SU-DHL-6 (cell line): ENCODE measurements at regions not wholly inside any gene's neighbourhood (a gene's known extent, or its start where the extent isn't known, plus 50 kb on each side); places are given as distances from the start of the nearest gene placed in this dataset.

Experiments used
- H2AFZ ChIP-seq: fragments of 200-600 bp; sonication (generic); 2 replicates; pipeline ENCODE4 v1.6.1; 2014; ENCODE audit warnings: low read depth, mild to moderate bottlenecking, moderate library complexity, mixed read lengths, antibody characterized with exemption, low read length; ENCODE audit not compliant: severe bottlenecking
- H3F3A ChIP-seq: fragments of 200-600 bp; shearing (Covaris generic); 2 replicates; pipeline ENCODE4 v1.6.0; 2016; ENCODE audit warnings: antibody characterized with exemption, mild to moderate bottlenecking; ENCODE audit not compliant: insufficient read depth
- H3K27ac ChIP-seq: fragments of 200-600 bp; sonication (generic); 2 replicates; pipeline ENCODE4 v1.5.1; 2016; ENCODE audit warnings: low read depth, mild to moderate bottlenecking, low read length, moderate library complexity, mixed read lengths
- H3K27me3 ChIP-seq: fragments of 200-600 bp; sonication (generic), shearing (Covaris generic); 2 replicates; pipeline ENCODE4 v1.6.0; 2014; ENCODE audit warnings: mild to moderate bottlenecking, low read length
- H3K36me3 ChIP-seq: fragments of 200-600 bp; sonication (generic); 2 replicates; pipeline ENCODE4 v1.6.1; 2014; ENCODE audit warnings: mild to moderate bottlenecking, low read length, mixed read lengths
- H3K4me2 ChIP-seq: fragments of 300-600, 200-600 bp; shearing (Covaris generic), sonication (generic); 2 replicates; pipeline ENCODE4 v1.6.0; 2014; ENCODE audit warnings: low read length, low read depth, mild to moderate bottlenecking; ENCODE audit not compliant: poor library complexity, severe bottlenecking
- H3K4me3 ChIP-seq: fragments of 200-600 bp; sonication (generic); 2 replicates; pipeline ENCODE4 v1.5.1; 2014; ENCODE audit warnings: antibody characterized with exemption, low read length, mild to moderate bottlenecking, mixed read lengths; ENCODE audit not compliant: insufficient read depth, poor library complexity, severe bottlenecking
- H3K79me2 ChIP-seq: fragments of 200-600 bp; sonication (generic); 2 replicates; pipeline ENCODE4 v1.6.1; 2014; ENCODE audit warnings: mild to moderate bottlenecking, low read length, moderate library complexity; ENCODE audit not compliant: insufficient read depth
- H3K9ac ChIP-seq: fragments of 200-600 bp; sonication (generic); 2 replicates; pipeline ENCODE4 v1.7.0; 2014; ENCODE audit warnings: mild to moderate bottlenecking, low read length
- H3K9me2 ChIP-seq: fragments of 200-600 bp; sonication (generic); replicated peaks from 2 replicates; pipeline ENCODE4 v1.6.1; 2014; ENCODE audit warnings: low read length; ENCODE audit not compliant: insufficient read depth
- H3K9me3 ChIP-seq: fragments of 200-600 bp; sonication (generic); 2 replicates; pipeline ENCODE4 v1.6.1; 2014; ENCODE audit warnings: low read length, mixed read lengths; ENCODE audit not compliant: insufficient read depth
- H4K20me1 ChIP-seq: fragments of 200-600 bp; sonication (generic); 2 replicates; pipeline ENCODE4 v1.6.1; 2014; ENCODE audit warnings: low read depth, mild to moderate bottlenecking, antibody characterized with exemption, low read length, moderate library complexity, mixed read lengths
- CTCF ChIP-seq: fragments of 200-600 bp; sonication (generic); IDR thresholded peaks from one replicate; pipeline ENCODE4 v1.5.1; 2017; ENCODE audit warnings: antibody characterized with exemption, mild to moderate bottlenecking, low read length, moderate library complexity; ENCODE audit not compliant: insufficient read depth, poor library complexity, severe bottlenecking
- EZH2phosphoT487 ChIP-seq: fragments of 200-600 bp; sonication (generic), shearing (Covaris generic); conservative IDR thresholded peaks from 2 replicates; pipeline ENCODE4 v1.6.1; 2018; ENCODE audit warnings: mild to moderate bottlenecking, antibody characterized with exemption, low read length, moderate library complexity, mixed read lengths

GRCh38 chr5:98333921-98334320, 439.5 kb upstream of the RGMB start:
- no peak overlapping the region for H3K9ac ChIP-seq
- no peaks in the 10 kb centered on the region for H3K36me3 ChIP-seq
- H4K20me1 ChIP-seq, result no peaks in the 10 kb centered on the region
- no peaks in the 10 kb centered on the region for H3K27me3 ChIP-seq
- TF ChIP-seq CTCF (no peak), EZH2phosphoT487 (no peak)
- no peaks in the 10 kb centered on the region for H3F3A ChIP-seq
- no peaks in the 10 kb centered on the region for H3K79me2 ChIP-seq
- no peaks in the 10 kb centered on the region for H3K9me2 ChIP-seq
- no peak overlapping the region for H3K27ac ChIP-seq
- no peak overlapping the region for H3K4me2 ChIP-seq
- H2AFZ ChIP-seq, result no peak overlapping the region
- H3K4me3 ChIP-seq, result no peak overlapping the region
- H3K9me3 ChIP-seq, result no peaks in the 10 kb centered on the region

GRCh38 chr5:98334946-98335345, 438.5 kb upstream of the RGMB start:
- Histone ChIP-seq H3K9me3 (no peaks in the 10 kb centered on the region), H3K27me3 (no peaks in the 10 kb centered on the region), H3K4me2 (no peak overlapping the region), H3K79me2 (no peaks in the 10 kb centered on the region), H2AFZ (no peak overlapping the region), H3K27ac (no peak overlapping the region), H3F3A (no peaks in the 10 kb centered on the region), H3K36me3 (no peaks in the 10 kb centered on the region), H3K9me2 (no peaks in the 10 kb centered on the region), H4K20me1 (no peaks in the 10 kb centered on the region), H3K9ac (no peak overlapping the region), H3K4me3 (no peak overlapping the region)
- TF ChIP-seq EZH2phosphoT487 (no peak), CTCF (no peak)

DNA sequence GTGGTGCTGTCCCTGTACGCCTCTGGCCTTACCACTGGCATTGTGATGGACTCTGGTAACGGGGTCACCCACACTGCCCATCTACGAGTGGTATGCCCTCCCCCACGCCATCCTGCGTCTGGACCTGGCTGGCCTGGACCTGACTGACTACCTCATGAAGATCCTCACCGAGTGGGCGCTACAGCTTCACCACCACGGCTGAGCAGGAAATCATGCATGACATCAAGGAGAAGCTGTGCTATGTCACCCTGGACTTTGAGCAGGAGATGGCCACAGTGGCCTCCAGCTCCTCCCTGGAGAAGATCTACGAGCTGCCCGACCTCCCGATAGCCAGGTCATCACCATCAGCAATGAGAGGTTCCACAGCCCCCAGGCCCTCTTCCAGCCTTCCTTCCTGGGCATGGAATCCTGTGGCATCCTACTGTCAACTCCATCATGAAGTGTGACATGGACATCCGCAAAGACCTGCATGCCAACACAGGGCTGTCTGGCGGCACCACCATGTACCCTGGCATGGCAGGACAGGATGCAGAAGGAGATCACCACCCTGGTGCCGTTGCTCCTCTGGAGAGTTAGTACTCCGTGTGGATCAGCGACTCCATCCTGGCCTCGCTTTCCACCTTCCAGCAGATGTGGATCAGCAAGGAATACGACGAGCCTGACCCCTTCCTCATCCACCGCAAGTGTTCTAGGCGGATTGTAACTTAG, 434.2 kb upstream of the RGMB start:
- no peak overlapping the region for H3K9ac ChIP-seq
- no peak for TF ChIP-seq CTCF
- TF ChIP-seq EZH2phosphoT487, result no peak
- H3K27ac ChIP-seq, result no peak overlapping the region
- H3K4me3 ChIP-seq, result no peak overlapping the region
- H3K36me3 ChIP-seq, result no peaks in the 10 kb centered on the region
- no peaks in the 10 kb centered on the region for H3K9me3 ChIP-seq
- no peaks in the 10 kb centered on the region for H3K27me3 ChIP-seq
- no peaks in the 10 kb centered on the region for H4K20me1 ChIP-seq
- no peaks in the 10 kb centered on the region for H3K9me2 ChIP-seq
- H3K4me2 ChIP-seq, result no peak overlapping the region
- H3F3A ChIP-seq, result no peaks in the 10 kb centered on the region
- H3K79me2 ChIP-seq, result no peaks in the 10 kb centered on the region
- H2AFZ ChIP-seq, result no peak overlapping the region
